ENCODE measurements at regions not wholly inside any gene's neighbourhood (a gene's known extent, or its start where the extent isn't known, plus 50 kb on each side); places are given as distances from the start of the nearest gene placed in this dataset.

- Histone ChIP-seq H3K27ac (no peak overlapping the region), H3K27me3 (no peaks in the 10 kb centered on the region), H3K9me3 (no peaks in the 10 kb centered on the region), H3K4me1 (no peaks in the 10 kb centered on the region), H3K4me3 (no peak overlapping the region), H3K36me3 (no peaks in the 10 kb centered on the region)
- no peak for DNase-seq (ENCODE audit: low spot score)
- peak in 1 of 2 donors; percentile 79 for TF ChIP-seq CTCF (IDR thresholded peaks at IDR 0.05)
These were observed 367.7 kb upstream of the SEMA3D start for GRCh38 chr7:85554236-85555178.

- Histone ChIP-seq H3K9me3 (no peaks in the 10 kb centered on the region), H3K4me1 (no peaks in the 10 kb centered on the region), H3K27ac (no peak overlapping the region), H3K4me3 (no peak overlapping the region), H3K27me3 (no peaks in the 10 kb centered on the region), H3K36me3 (no peaks in the 10 kb centered on the region)
- TF ChIP-seq CTCF (IDR thresholded peaks at IDR 0.05): no peak
- no peak for DNase-seq (ENCODE audit: low spot score)
These were observed 349.3 kb upstream of the SEMA3D start for GRCh38 chr7:85535974-85536729.

GRCh38 chr7:85529831-85530230 is 343.0 kb upstream of the SEMA3D start:
- no peaks in the 10 kb centered on the region for H3K27me3 ChIP-seq
- H3K4me1 ChIP-seq: no peaks in the 10 kb centered on the region
- no peaks in the 10 kb centered on the region for H3K9me3 ChIP-seq
- no peaks in the 10 kb centered on the region for H3K36me3 ChIP-seq
- TF ChIP-seq CTCF (IDR thresholded peaks at IDR 0.05): no peak
- DNase-seq (ENCODE audit: low spot score): no peak
- H3K27ac ChIP-seq: no peak overlapping the region
- no peak overlapping the region for H3K4me3 ChIP-seq

GRCh38 chr7:85529201-85529600 is 342.3 kb upstream of the SEMA3D start:
- Histone ChIP-seq H3K27me3 (no peaks in the 10 kb centered on the region), H3K9me3 (no peaks in the 10 kb centered on the region), H3K27ac (no peak overlapping the region), H3K4me1 (no peaks in the 10 kb centered on the region), H3K36me3 (no peaks in the 10 kb centered on the region), H3K4me3 (no peak overlapping the region)
- TF ChIP-seq CTCF (IDR thresholded peaks at IDR 0.05): no peak
- DNase-seq (ENCODE audit: low spot score): no peak

- TF ChIP-seq CTCF (IDR thresholded peaks at IDR 0.05): no peak
- no peak overlapping the region for H3K27ac ChIP-seq
- no peaks in the 10 kb centered on the region for H3K4me1 ChIP-seq
- no peaks in the 10 kb centered on the region for H3K27me3 ChIP-seq
- H3K9me3 ChIP-seq: no peaks in the 10 kb centered on the region
- H3K4me3 ChIP-seq: no peak overlapping the region
- no peak for DNase-seq (ENCODE audit: low spot score)
- no peaks in the 10 kb centered on the region for H3K36me3 ChIP-seq
These were observed 341.7 kb upstream of the SEMA3D start for GRCh38 chr7:85528581-85528980.
